ENCODE measurements at regions not wholly inside any gene's neighbourhood (a gene's known extent, or its start where the extent isn't known, plus 50 kb on each side); places are given as distances from the start of the nearest gene placed in this dataset.
A peak's percentile ranks its signal among the peaks of the same experiment; 100 is the strongest.
"Not testable (repeated sequence)": the region's sequence is repeated elsewhere in the genome, so short reads cannot be mapped to it uniquely, and the experiment has no call there.

- not testable (repeated sequence) for DNase-seq
Observed at GRCh38 chr2:113386780-113387433, 50.6 kb upstream of the ZNG1B start.

- DNase-seq, result not testable (repeated sequence)
Observed at GRCh38 chr2:113379621-113380020, 57.9 kb upstream of the ZNG1B start.

- DNase-seq, result no peak
Observed at GRCh38 chr2:113376913-113377445, 60.5 kb upstream of the ZNG1B start.

GRCh38 chr2:113376253-113376912 lies 61.1 kb upstream of the ZNG1B start:
- DNase-seq, result no peak

- not testable (repeated sequence) for DNase-seq
Observed at GRCh38 chr2:113374857-113375256, 62.6 kb upstream of the ZNG1B start.

- not testable (repeated sequence) for DNase-seq
Observed at GRCh38 chr2:113372258-113372834, 65.1 kb upstream of the ZNG1B start.

- peak; percentile 13 to 66 (median 43) for DNase-seq
Observed at GRCh38 chr2:113370478-113371091, 66.9 kb upstream of the ZNG1B start.

- DNase-seq, result no peak
Observed at GRCh38 chr2:113370030-113370429, 67.5 kb upstream of the ZNG1B start.

- not testable (repeated sequence) for DNase-seq
Observed at GRCh38 chr2:113368581-113368980, 68.9 kb upstream of the ZNG1B start.

- DNase-seq, result not testable (repeated sequence)
Observed at GRCh38 chr2:113366821-113367220, 70.7 kb upstream of the ZNG1B start.

- not testable (repeated sequence) for DNase-seq
Observed at GRCh38 chr2:113365791-113366190, 71.7 kb upstream of the ZNG1B start.

GRCh38 chr2:113365290-113365689 lies 72.2 kb upstream of the ZNG1B start:
- DNase-seq, result not testable (repeated sequence)

GRCh38 chr2:113361051-113361450 lies 76.4 kb upstream of the ZNG1B start:
- no peak for DNase-seq

- DNase-seq, result no peak
Observed at GRCh38 chr2:113357071-113357470, 78.3 kb upstream of the PAX8 start.

- DNase-seq, result not testable (repeated sequence)
Observed at GRCh38 chr2:113356284-113356683, 77.6 kb upstream of the PAX8 start.

GRCh38 chr2:113355339-113356015 lies 76.8 kb upstream of the PAX8 start:
- not testable (repeated sequence) for DNase-seq

- DNase-seq, result no peak
Observed at GRCh38 chr2:113351375-113352355, 72.9 kb upstream of the PAX8 start.

- not testable (repeated sequence) for DNase-seq
Observed at GRCh38 chr2:113343800-113344199, 65.1 kb upstream of the PAX8 start.

GRCh38 chr2:113342650-113343049 lies 63.9 kb upstream of the PAX8 start:
- no peak for DNase-seq

- not testable (repeated sequence) for DNase-seq
Observed at GRCh38 chr2:113341870-113342253, 63.1 kb upstream of the PAX8 start.

- DNase-seq, result no peak
Observed at GRCh38 chr2:113341191-113341869, 62.6 kb upstream of the PAX8 start.
